PC-9 (cell line): ENCODE measurements at regions not wholly inside any gene's neighbourhood (a gene's known extent, or its start where the extent isn't known, plus 50 kb on each side); places are given as distances from the start of the nearest gene placed in this dataset.

Experiments
- EZH2 ChIP-seq: fragments of 200-600 bp; sonication (generic); IDR thresholded peaks from 2 replicates; pipeline ENCODE4 v1.8.0; 2017; ENCODE audit warnings: antibody characterized with exemption, low read depth
- TF ChIP-seq, protein P1 (sequence below): fragments of 200-600 bp; sonication (generic); conservative IDR thresholded peaks from 2 replicates; pipeline ENCODE4 v1.6.1; 2017; ENCODE audit warnings: mixed run types, antibody characterized with exemption, mild to moderate bottlenecking, moderate library complexity

DNA sequence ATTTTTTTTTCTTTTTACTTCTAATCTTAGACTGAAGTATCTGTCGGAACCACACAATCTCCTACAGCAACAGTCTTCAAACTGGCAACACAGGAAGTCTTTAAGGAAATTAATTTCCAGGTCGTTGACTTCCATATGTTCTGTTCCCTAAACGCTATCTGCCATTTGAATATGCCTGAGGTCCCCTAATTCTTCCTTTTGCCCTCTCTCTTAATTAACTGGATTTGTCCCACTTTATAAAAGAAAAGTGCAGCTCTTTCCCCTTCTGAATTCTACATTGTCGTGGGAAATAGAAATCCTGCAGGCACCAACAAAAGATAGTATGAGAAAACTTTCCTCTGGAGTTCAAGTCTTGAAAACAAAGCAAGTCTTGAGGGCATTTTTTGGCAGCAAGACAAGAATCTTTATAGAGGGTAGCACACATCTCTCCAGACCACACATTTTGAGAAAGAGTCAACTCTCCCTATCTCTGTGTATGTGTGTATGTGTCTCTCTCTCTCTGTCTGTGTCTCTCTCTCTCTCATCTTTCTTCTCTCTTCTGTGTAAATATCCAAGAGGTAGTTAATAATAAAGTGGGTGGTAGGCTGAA lies 879.8 kb downstream of the SOCS6 start:
- TF ChIP-seq, protein P1, sequence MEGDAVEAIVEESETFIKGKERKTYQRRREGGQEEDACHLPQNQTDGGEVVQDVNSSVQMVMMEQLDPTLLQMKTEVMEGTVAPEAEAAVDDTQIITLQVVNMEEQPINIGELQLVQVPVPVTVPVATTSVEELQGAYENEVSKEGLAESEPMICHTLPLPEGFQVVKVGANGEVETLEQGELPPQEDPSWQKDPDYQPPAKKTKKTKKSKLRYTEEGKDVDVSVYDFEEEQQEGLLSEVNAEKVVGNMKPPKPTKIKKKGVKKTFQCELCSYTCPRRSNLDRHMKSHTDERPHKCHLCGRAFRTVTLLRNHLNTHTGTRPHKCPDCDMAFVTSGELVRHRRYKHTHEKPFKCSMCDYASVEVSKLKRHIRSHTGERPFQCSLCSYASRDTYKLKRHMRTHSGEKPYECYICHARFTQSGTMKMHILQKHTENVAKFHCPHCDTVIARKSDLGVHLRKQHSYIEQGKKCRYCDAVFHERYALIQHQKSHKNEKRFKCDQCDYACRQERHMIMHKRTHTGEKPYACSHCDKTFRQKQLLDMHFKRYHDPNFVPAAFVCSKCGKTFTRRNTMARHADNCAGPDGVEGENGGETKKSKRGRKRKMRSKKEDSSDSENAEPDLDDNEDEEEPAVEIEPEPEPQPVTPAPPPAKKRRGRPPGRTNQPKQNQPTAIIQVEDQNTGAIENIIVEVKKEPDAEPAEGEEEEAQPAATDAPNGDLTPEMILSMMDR = no peak
- TF ChIP-seq EZH2 = no peak
